GM23248 (cell line): ENCODE measurements at regions not wholly inside any gene's neighbourhood (a gene's known extent, or its start where the extent isn't known, plus 50 kb on each side); places are given as distances from the start of the nearest gene placed in this dataset.

Experiments
- EZH2 ChIP-seq: fragments of 200-600 bp; sonication (generic); IDR thresholded peaks from 2 replicates; pipeline ENCODE4 v1.6.1; 2018; ENCODE audit warnings: antibody characterized with exemption, mild to moderate bottlenecking; ENCODE audit not compliant: insufficient read depth, poor library complexity, severe bottlenecking
- EZH2phosphoT487 ChIP-seq: fragments of 200-600 bp; sonication (generic); IDR thresholded peaks from 2 replicates; pipeline ENCODE4 v1.6.1; 2018; ENCODE audit warnings: antibody characterized with exemption, moderate library complexity, mild to moderate bottlenecking, low read depth; ENCODE audit not compliant: insufficient read depth

- TF ChIP-seq EZH2phosphoT487 (no peak), EZH2 (no peak)
Observed at GRCh38 chr10:28938745-28939144, 261.4 kb downstream of the BAMBI start.
